NCI-H526 (cell line): ENCODE measurements at regions not wholly inside any gene's neighbourhood (a gene's known extent, or its start where the extent isn't known, plus 50 kb on each side); places are given as distances from the start of the nearest gene placed in this dataset.

ENCODE experiments used
- DNase-seq, 2 experiments: peaks; one replicate each; lab custom pipeline; 2025; lab: John Stamatoyannopoulos, UW

- no peak for DNase-seq
These were observed 364.5 kb upstream of the MAD2L1 start for GRCh38 chr4:120431180-120431579.

GRCh38 chr4:120418146-120418545 lies 351.5 kb upstream of the MAD2L1 start:
- no peak for DNase-seq

- DNase-seq: no peak
These were observed 349.2 kb upstream of the MAD2L1 start for GRCh38 chr4:120415896-120416295.

GRCh38 chr4:120406960-120407359 lies 340.3 kb upstream of the MAD2L1 start:
- DNase-seq: no peak

GRCh38 chr4:120403296-120403695 lies 336.6 kb upstream of the MAD2L1 start:
- no peak for DNase-seq

- DNase-seq: no peak
These were observed 333.8 kb upstream of the MAD2L1 start for GRCh38 chr4:120400441-120400840.

- DNase-seq: no peak
These were observed 333.2 kb upstream of the MAD2L1 start for GRCh38 chr4:120399826-120400225.

- DNase-seq: no peak
These were observed 329.1 kb upstream of the MAD2L1 start for GRCh38 chr4:120395746-120396145.

- DNase-seq: no peak
These were observed 289.2 kb upstream of the MAD2L1 start for GRCh38 chr4:120355881-120356280.

GRCh38 chr4:120354381-120354780 lies 287.7 kb upstream of the MAD2L1 start:
- DNase-seq: no peak

- DNase-seq: no peak
These were observed 286.6 kb upstream of the MAD2L1 start for GRCh38 chr4:120353235-120353634.

GRCh38 chr4:120352739-120353138 lies 286.1 kb upstream of the MAD2L1 start:
- DNase-seq: no peak

- no peak for DNase-seq
These were observed 282.3 kb upstream of the MAD2L1 start for GRCh38 chr4:120348948-120349347.

GRCh38 chr4:120348521-120348920 lies 281.9 kb upstream of the MAD2L1 start:
- DNase-seq: no peak

- DNase-seq: no peak
These were observed 265.1 kb upstream of the MAD2L1 start for GRCh38 chr4:120331486-120332370.

GRCh38 chr4:120329386-120329785 lies 262.7 kb upstream of the MAD2L1 start:
- no peak for DNase-seq

- DNase-seq: no peak
These were observed 260.6 kb upstream of the MAD2L1 start for GRCh38 chr4:120327276-120327675.

GRCh38 chr4:120319046-120319767 lies 252.6 kb upstream of the MAD2L1 start:
- no peak for DNase-seq

- no peak for DNase-seq
These were observed 251.7 kb upstream of the MAD2L1 start for GRCh38 chr4:120318196-120318846.

- no peak for DNase-seq
These were observed 251.1 kb upstream of the MAD2L1 start for GRCh38 chr4:120317713-120318112.

- no peak for DNase-seq
These were observed 249.8 kb upstream of the MAD2L1 start for GRCh38 chr4:120316416-120316815.

GRCh38 chr4:120314969-120315368 lies 248.3 kb upstream of the MAD2L1 start:
- no peak for DNase-seq

GRCh38 chr4:120304801-120305200 lies 238.2 kb upstream of the MAD2L1 start:
- DNase-seq: no peak
